Transverse colon (tissue), 4 donors: ENCODE measurements at regions not wholly inside any gene's neighbourhood (a gene's known extent, or its start where the extent isn't known, plus 50 kb on each side); places are given as distances from the start of the nearest gene placed in this dataset.
A peak's percentile ranks its signal among the peaks of the same experiment; 100 is the strongest.

Experiments
- DNase-seq: peaks from one replicate; pipeline ENCODE4 v3.0.0-alpha.2; 2019
- H3K27ac ChIP-seq, 4 donors: fragments of 200-600 bp; sonication (generic); 2 replicates each; pipeline ENCODE4 v1.5.1; 2016 to 2018; ENCODE audit warnings: inconsistent platforms in 4 of 4
- H3K27me3 ChIP-seq: fragments of 200-600 bp; sonication (generic); 2 replicates; pipeline ENCODE4 v1.5.1; 2017; ENCODE audit warnings: inconsistent platforms
- H3K36me3 ChIP-seq, 4 donors: fragments of 200-600 bp; sonication (generic); 2 replicates each; pipeline ENCODE4 v1.5.1; 2017 to 2019; ENCODE audit warnings: inconsistent platforms in 4 of 4
- H3K4me1 ChIP-seq, 4 donors: fragments of 200-600 bp; sonication (generic); 2 replicates each; pipeline ENCODE4 v1.5.1; 2017 to 2020; ENCODE audit warnings: inconsistent platforms in 4 of 4
- H3K4me3 ChIP-seq, 4 donors: fragments of 200-600 bp; sonication (generic); 1 replicate in 1 of 4; 2 replicates in 3 of 4; pipeline versions ENCODE4 v1.5.1 to v1.6.1; 2017 to 2019; ENCODE audit warnings: inconsistent platforms in 4 of 4
- H3K9me3 ChIP-seq, 2 donors: fragments of 200-600 bp; sonication (generic); 2 replicates each; pipeline ENCODE4 v1.5.1; 2017 to 2019; ENCODE audit warnings: inconsistent platforms in 2 of 2
- CTCF ChIP-seq, 5 experiments: fragments of 200-600 bp in 3 of 5; fragments of 450-650 bp in 2 of 5; sonication (generic) in 3 of 5; IDR thresholded peaks; 1 replicate in 2 of 5; 2 replicates in 3 of 5; pipeline ENCODE4 v1.5.1; 2016 to 2017; ENCODE audit warnings: antibody characterized with exemption in 5 of 5, inconsistent platforms in 3 of 5, mild to moderate bottlenecking in 2 of 5, moderate library complexity in 1 of 5
- EP300 ChIP-seq: sonication (generic); formaldehyde crosslinking; IDR thresholded peaks from one replicate; pipeline ENCODE4 v1.6.1; 2017; ENCODE audit warnings: antibody characterized with exemption, low read depth
- POLR2A ChIP-seq: fragments of 450-650 bp; IDR thresholded peaks from one replicate; pipeline ENCODE4 v1.6.1; 2016; ENCODE audit warnings: antibody characterized with exemption, mild to moderate bottlenecking, moderate library complexity
- POLR2AphosphoS5 ChIP-seq, 3 donors: sonication (generic); formaldehyde crosslinking; IDR thresholded peaks; one replicate each; pipeline ENCODE4 v1.6.1; 2016; ENCODE audit warnings: antibody characterized with exemption in 3 of 3
- WGBS, 2 donors: methylation state at CpG; one replicate each; pipeline ENCODE4 v1.1.5; 2018; ENCODE audit warnings: low coverage in 1 of 2; 5-methylcytosine and 5-hydroxymethylcytosine counted together
- in situ Hi-C, 4 donors: fragments of 200-750 bp; cut with MboI; loops; one replicate each; pipeline versions ENCODE4 v1.15.0 to v1.15.1; 2017; ENCODE audit warnings: low sequenced_read_pairs in 3 of 4, low pct_ligation_motif_present in 1 of 4, low pct_unique_long_range_greater_than_20kb in 1 of 4
- intact Hi-C: fragments of 100-400 bp; cut with DNase I; formaldehyde crosslinking; loops from one replicate; pipeline ENCODE4 v1.15.1; 2023; ENCODE audit warnings: low total_unique reads

GRCh38 chr7:67398916-67399315, 402.3 kb downstream of the TYW1 start:
- H3K4me1 ChIP-seq: no peaks in the 10 kb centered on the region
- no peaks in the 10 kb centered on the region for H3K36me3 ChIP-seq
- no peak overlapping the region for H3K4me3 ChIP-seq
- H3K27me3 ChIP-seq: no peaks in the 10 kb centered on the region
- H3K9me3 ChIP-seq: no peaks in the 10 kb centered on the region
- in situ Hi-C loops (no loop called here), intact Hi-C loops (no loop called here)
- TF ChIP-seq POLR2A (no peak), EP300 (no peak), CTCF (IDR thresholded peaks at IDR 0.05) (no peak), POLR2AphosphoS5 (IDR thresholded peaks at IDR 0.05) (no peak)
- 62% methylated on average over 7 of the region's 7 CpGs; no CpG with 5 or more reads in 1 of the 2 donors for WGBS, 2 donors
- DNase-seq: no peak
- H3K27ac ChIP-seq: no peak overlapping the region

GRCh38 chr7:67401492-67401891, 404.9 kb downstream of the TYW1 start:
- WGBS, 2 donors: 83 to 89% methylated on average over 3 of the region's 3 CpGs

GRCh38 chr7:67402280-67402679, 405.6 kb downstream of the TYW1 start:
- no peak overlapping the region for H3K27ac ChIP-seq
- H3K9me3 ChIP-seq: no peaks in the 10 kb centered on the region
- no peaks in the 10 kb centered on the region for H3K27me3 ChIP-seq
- H3K36me3 ChIP-seq: no peaks in the 10 kb centered on the region
- H3K4me1 ChIP-seq: peaks cover 0 to 8% (median 0%) of the 10 kb centered on the region in 4 donors
- 80 to 85% methylated on average over 4 of the region's 4 CpGs for WGBS, 2 donors
- TF ChIP-seq POLR2A: no peak
- no peak for DNase-seq
- H3K4me3 ChIP-seq: no peak overlapping the region
- in situ Hi-C loops (no loop called here), intact Hi-C loops (no loop called here)

More at GRCh38 chr7:67401492-67401891, 404.9 kb downstream of the TYW1 start:
- Histone ChIP-seq H3K27me3 (no peaks in the 10 kb centered on the region), H3K36me3 (no peaks in the 10 kb centered on the region), H3K4me1 (no peaks in the 10 kb centered on the region), H3K9me3 (no peaks in the 10 kb centered on the region), H3K4me3 (no peak overlapping the region), H3K27ac (no peak overlapping the region)
- DNase-seq: no peak
- TF ChIP-seq EP300 (no peak), CTCF (IDR thresholded peaks at IDR 0.05) (no peak), POLR2AphosphoS5 (IDR thresholded peaks at IDR 0.05) (no peak), POLR2A (no peak)
- intact Hi-C loops: no loop called here
- in situ Hi-C loops: no loop called here

- intact Hi-C loops: no loop called here
- Histone ChIP-seq H3K36me3 (no peaks in the 10 kb centered on the region), H3K4me3 (no peak overlapping the region), H3K9me3 (no peaks in the 10 kb centered on the region), H3K27ac (peak overlapping the region in 2 of 4 donors; percentile 28 to 58), H3K4me1 (peaks cover 0 to 9% (median 0%) of the 10 kb centered on the region in 4 donors), H3K27me3 (no peaks in the 10 kb centered on the region)
- TF ChIP-seq POLR2AphosphoS5 (IDR thresholded peaks at IDR 0.05): no peak
- no peak for TF ChIP-seq EP300
- TF ChIP-seq CTCF (IDR thresholded peaks at IDR 0.05): no peak
- TF ChIP-seq POLR2A: no peak
- in situ Hi-C loops: no loop called here
- DNase-seq: no peak
- WGBS, 2 donors: 37% methylated on average over 1 of the region's 1 CpG; no CpG with 5 or more reads in 1 of the 2 donors
These were observed 410.3 kb downstream of the TYW1 start for GRCh38 chr7:67406976-67407375.
